HL-60 (cell line): ENCODE measurements at regions not wholly inside any gene's neighbourhood (a gene's known extent, or its start where the extent isn't known, plus 50 kb on each side); places are given as distances from the start of the nearest gene placed in this dataset.

Source experiments
- GABPA ChIP-seq: IDR thresholded peaks from 2 replicates; pipeline ENCODE4 v1.6.1; 2012; ENCODE audit warnings: low read depth
- POLR2AphosphoS5 ChIP-seq: IDR thresholded peaks from 2 replicates; pipeline ENCODE4 v1.6.1; 2012; ENCODE audit warnings: low read depth
- TF ChIP-seq, protein P1 (sequence below): IDR thresholded peaks from one replicate; pipeline ENCODE4 v1.5.1; 2011; ENCODE audit warnings: low read length, control low read depth, inconsistent platforms; ENCODE audit not compliant: insufficient read depth
- TF ChIP-seq, protein P2 (sequence below): IDR thresholded peaks from 2 replicates; pipeline ENCODE4 v1.6.1; 2012; ENCODE audit warnings: low read depth; ENCODE audit not compliant: insufficient replicate concordance

DNA sequence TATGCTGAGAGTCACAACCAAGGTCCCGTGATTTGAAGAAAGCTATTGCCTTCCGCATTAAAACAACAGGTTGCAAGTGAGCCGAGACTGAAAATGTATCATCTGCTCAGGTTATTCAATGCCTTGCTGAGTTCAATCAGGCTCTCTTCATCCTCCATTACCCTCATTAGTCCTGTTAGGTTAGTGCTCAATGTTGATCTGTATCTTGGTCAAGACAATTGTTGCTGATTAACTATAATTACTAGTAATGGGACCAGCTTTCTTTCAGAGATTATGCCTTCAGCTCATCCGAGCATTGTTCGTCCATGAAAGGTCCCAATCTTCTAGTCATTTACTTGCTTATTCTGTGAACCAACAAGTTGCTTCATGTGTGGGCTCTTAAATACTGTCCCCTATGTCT is 534.6 kb upstream of the FAM241A start:
- TF ChIP-seq, protein P1, sequence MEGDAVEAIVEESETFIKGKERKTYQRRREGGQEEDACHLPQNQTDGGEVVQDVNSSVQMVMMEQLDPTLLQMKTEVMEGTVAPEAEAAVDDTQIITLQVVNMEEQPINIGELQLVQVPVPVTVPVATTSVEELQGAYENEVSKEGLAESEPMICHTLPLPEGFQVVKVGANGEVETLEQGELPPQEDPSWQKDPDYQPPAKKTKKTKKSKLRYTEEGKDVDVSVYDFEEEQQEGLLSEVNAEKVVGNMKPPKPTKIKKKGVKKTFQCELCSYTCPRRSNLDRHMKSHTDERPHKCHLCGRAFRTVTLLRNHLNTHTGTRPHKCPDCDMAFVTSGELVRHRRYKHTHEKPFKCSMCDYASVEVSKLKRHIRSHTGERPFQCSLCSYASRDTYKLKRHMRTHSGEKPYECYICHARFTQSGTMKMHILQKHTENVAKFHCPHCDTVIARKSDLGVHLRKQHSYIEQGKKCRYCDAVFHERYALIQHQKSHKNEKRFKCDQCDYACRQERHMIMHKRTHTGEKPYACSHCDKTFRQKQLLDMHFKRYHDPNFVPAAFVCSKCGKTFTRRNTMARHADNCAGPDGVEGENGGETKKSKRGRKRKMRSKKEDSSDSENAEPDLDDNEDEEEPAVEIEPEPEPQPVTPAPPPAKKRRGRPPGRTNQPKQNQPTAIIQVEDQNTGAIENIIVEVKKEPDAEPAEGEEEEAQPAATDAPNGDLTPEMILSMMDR = no peak
- TF ChIP-seq, protein P2, sequence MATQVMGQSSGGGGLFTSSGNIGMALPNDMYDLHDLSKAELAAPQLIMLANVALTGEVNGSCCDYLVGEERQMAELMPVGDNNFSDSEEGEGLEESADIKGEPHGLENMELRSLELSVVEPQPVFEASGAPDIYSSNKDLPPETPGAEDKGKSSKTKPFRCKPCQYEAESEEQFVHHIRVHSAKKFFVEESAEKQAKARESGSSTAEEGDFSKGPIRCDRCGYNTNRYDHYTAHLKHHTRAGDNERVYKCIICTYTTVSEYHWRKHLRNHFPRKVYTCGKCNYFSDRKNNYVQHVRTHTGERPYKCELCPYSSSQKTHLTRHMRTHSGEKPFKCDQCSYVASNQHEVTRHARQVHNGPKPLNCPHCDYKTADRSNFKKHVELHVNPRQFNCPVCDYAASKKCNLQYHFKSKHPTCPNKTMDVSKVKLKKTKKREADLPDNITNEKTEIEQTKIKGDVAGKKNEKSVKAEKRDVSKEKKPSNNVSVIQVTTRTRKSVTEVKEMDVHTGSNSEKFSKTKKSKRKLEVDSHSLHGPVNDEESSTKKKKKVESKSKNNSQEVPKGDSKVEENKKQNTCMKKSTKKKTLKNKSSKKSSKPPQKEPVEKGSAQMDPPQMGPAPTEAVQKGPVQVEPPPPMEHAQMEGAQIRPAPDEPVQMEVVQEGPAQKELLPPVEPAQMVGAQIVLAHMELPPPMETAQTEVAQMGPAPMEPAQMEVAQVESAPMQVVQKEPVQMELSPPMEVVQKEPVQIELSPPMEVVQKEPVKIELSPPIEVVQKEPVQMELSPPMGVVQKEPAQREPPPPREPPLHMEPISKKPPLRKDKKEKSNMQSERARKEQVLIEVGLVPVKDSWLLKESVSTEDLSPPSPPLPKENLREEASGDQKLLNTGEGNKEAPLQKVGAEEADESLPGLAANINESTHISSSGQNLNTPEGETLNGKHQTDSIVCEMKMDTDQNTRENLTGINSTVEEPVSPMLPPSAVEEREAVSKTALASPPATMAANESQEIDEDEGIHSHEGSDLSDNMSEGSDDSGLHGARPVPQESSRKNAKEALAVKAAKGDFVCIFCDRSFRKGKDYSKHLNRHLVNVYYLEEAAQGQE = no peak
- TF ChIP-seq POLR2AphosphoS5 (no peak), GABPA (no peak)
